Cardiac muscle cell (in vitro differentiated cells and primary cell): ENCODE measurements at regions not wholly inside any gene's neighbourhood (a gene's known extent, or its start where the extent isn't known, plus 50 kb on each side); places are given as distances from the start of the nearest gene placed in this dataset.
A peak's percentile ranks its signal among the peaks of the same experiment; 100 is the strongest.

Source experiments
- DNase-seq, 2 donors: peaks; one replicate each; pipeline versions ENCODE4 v3.0.0 to v3.0.0-alpha.2; 2010 to 2017; ENCODE audit warnings: low read depth in 1 of 2, low spot score in 1 of 2
- H3K27ac ChIP-seq: fragments of 200-600 bp; sonication (generic); 2 replicates; pipeline ENCODE4 v1.5.1; 2016
- H3K27me3 ChIP-seq: fragments of 200-600 bp; sonication (generic); 2 replicates; pipeline ENCODE4 v1.6.0; 2016; ENCODE audit warnings: control low read depth
- H3K36me3 ChIP-seq: fragments of 200-600 bp; sonication (generic); 2 replicates; pipeline ENCODE4 v1.5.1; 2016; ENCODE audit warnings: control low read depth
- H3K4me1 ChIP-seq: fragments of 200-600 bp; sonication (generic); 2 replicates; pipeline ENCODE4 v1.8.1; 2017; ENCODE audit warnings: low read depth, mild to moderate bottlenecking, mixed run types
- H3K4me3 ChIP-seq: fragments of 200-600 bp; sonication (generic); 2 replicates; pipeline ENCODE4 v1.5.1; 2016; ENCODE audit warnings: mild to moderate bottlenecking
- H3K9me3 ChIP-seq: fragments of 200-600 bp; sonication (generic); 2 replicates; pipeline ENCODE4 v1.5.1; 2017; ENCODE audit warnings: low read depth, mild to moderate bottlenecking, control low read depth
- CTCF ChIP-seq: IDR thresholded peaks from 2 replicates; pipeline ENCODE4 v1.5.1; 2012; ENCODE audit warnings: low read depth, mild to moderate bottlenecking, low read length

GRCh38 chr12:98437806-98438595, 77.4 kb upstream of the TMPO start:
- no peak for DNase-seq
- H3K27ac ChIP-seq = no peak overlapping the region
- TF ChIP-seq CTCF = no peak

GRCh38 chr12:98438656-98439230, 76.6 kb upstream of the TMPO start:
- TF ChIP-seq CTCF = no peak
- Histone ChIP-seq H3K27ac (no peak overlapping the region), H3K4me3 (no peak overlapping the region), H3K4me1 (no peaks in the 10 kb centered on the region), H3K9me3 (no peaks in the 10 kb centered on the region), H3K36me3 (no peaks in the 10 kb centered on the region), H3K27me3 (no peaks in the 10 kb centered on the region)
- peak in 1 of 2 donors; percentile 48 for DNase-seq

More at GRCh38 chr12:98437806-98438595, 77.4 kb upstream of the TMPO start:
- H3K4me3 ChIP-seq = no peak overlapping the region
- H3K4me1 ChIP-seq = no peaks in the 10 kb centered on the region
- no peaks in the 10 kb centered on the region for H3K9me3 ChIP-seq
- H3K27me3 ChIP-seq = no peaks in the 10 kb centered on the region
- H3K36me3 ChIP-seq = no peaks in the 10 kb centered on the region

GRCh38 chr12:98439471-98439951, 75.9 kb upstream of the TMPO start:
- TF ChIP-seq CTCF = no peak

GRCh38 chr12:98439981-98440581, 75.3 kb upstream of the TMPO start:
- Histone ChIP-seq H3K4me1 (no peaks in the 10 kb centered on the region), H3K27ac (no peak overlapping the region), H3K9me3 (no peaks in the 10 kb centered on the region), H3K27me3 (no peaks in the 10 kb centered on the region), H3K36me3 (no peaks in the 10 kb centered on the region), H3K4me3 (no peak overlapping the region)
- TF ChIP-seq CTCF = no peak
- peak in 1 of 2 donors; percentile 99 for DNase-seq

More at GRCh38 chr12:98439471-98439951, 75.9 kb upstream of the TMPO start:
- Histone ChIP-seq H3K4me1 (no peaks in the 10 kb centered on the region), H3K4me3 (no peak overlapping the region), H3K9me3 (no peaks in the 10 kb centered on the region), H3K27me3 (no peaks in the 10 kb centered on the region), H3K27ac (no peak overlapping the region), H3K36me3 (no peaks in the 10 kb centered on the region)
- peak in 1 of 2 donors; percentile 86 for DNase-seq

- DNase-seq = no peak
- Histone ChIP-seq H3K4me3 (no peak overlapping the region), H3K9me3 (no peaks in the 10 kb centered on the region), H3K36me3 (no peaks in the 10 kb centered on the region), H3K27me3 (no peaks in the 10 kb centered on the region), H3K4me1 (no peaks in the 10 kb centered on the region), H3K27ac (no peak overlapping the region)
- no peak for TF ChIP-seq CTCF
Measured at GRCh38 chr12:98446060-98446459, 69.3 kb upstream of the TMPO start.
